Glutamatergic neuron (in vitro differentiated cells): ENCODE measurements at regions not wholly inside any gene's neighbourhood (a gene's known extent, or its start where the extent isn't known, plus 50 kb on each side); places are given as distances from the start of the nearest gene placed in this dataset.

Source experiments
- DNase-seq: peaks from one replicate; pipeline ENCODE4 v3.0.0; 2022
- H3K27ac Mint-ChIP-seq: one replicate; pipeline ENCODE4 v1.8.0; 2020; ENCODE audit warnings: mild to moderate bottlenecking, mixed read lengths, inconsistent platforms; ENCODE audit not compliant: unreplicated experiment
- H3K27me3 Mint-ChIP-seq: one replicate; pipeline ENCODE4 v1.8.0; 2020; ENCODE audit warnings: mild to moderate bottlenecking, moderate library complexity, mixed read lengths, inconsistent platforms; ENCODE audit not compliant: unreplicated experiment
- H3K36me3 Mint-ChIP-seq: one replicate; pipeline ENCODE4 v1.8.0; 2020; ENCODE audit warnings: mild to moderate bottlenecking, mixed read lengths, inconsistent platforms; ENCODE audit not compliant: unreplicated experiment
- H3K4me1 Mint-ChIP-seq: one replicate; pipeline ENCODE4 v1.8.0; 2020; ENCODE audit warnings: mild to moderate bottlenecking, low read depth, mixed read lengths, inconsistent platforms; ENCODE audit not compliant: unreplicated experiment
- H3K4me3 Mint-ChIP-seq: one replicate; pipeline ENCODE4 v1.8.0; 2020; ENCODE audit warnings: mild to moderate bottlenecking, mixed read lengths, inconsistent platforms; ENCODE audit not compliant: unreplicated experiment
- H3K9me3 Mint-ChIP-seq: one replicate; pipeline ENCODE4 v1.8.0; 2020; ENCODE audit warnings: mild to moderate bottlenecking, moderate library complexity, mixed read lengths, inconsistent platforms; ENCODE audit not compliant: unreplicated experiment
- CTCF ChIP-seq: fragments of 200-600 bp; sonication (generic); IDR thresholded peaks from one replicate; pipeline ENCODE4 v1.5.0; 2021; ENCODE audit not compliant: partially characterized antibody, unreplicated experiment

GRCh38 chr3:22358334-22358733, 607.3 kb upstream of the ZNF385D start:
- no peak for DNase-seq
- no peak overlapping the region for H3K4me3 Mint-ChIP-seq
- H3K4me1 Mint-ChIP-seq, result no peaks in the 10 kb centered on the region
- H3K27ac Mint-ChIP-seq, result no peak overlapping the region
- no peak for TF ChIP-seq CTCF
- H3K36me3 Mint-ChIP-seq, result no peaks in the 10 kb centered on the region
- H3K27me3 Mint-ChIP-seq, result no peaks in the 10 kb centered on the region
- H3K9me3 Mint-ChIP-seq, result no peaks in the 10 kb centered on the region

GRCh38 chr3:22360164-22360563, 609.2 kb upstream of the ZNF385D start:
- no peaks in the 10 kb centered on the region for H3K36me3 Mint-ChIP-seq
- no peaks in the 10 kb centered on the region for H3K4me1 Mint-ChIP-seq
- no peaks in the 10 kb centered on the region for H3K9me3 Mint-ChIP-seq
- H3K27me3 Mint-ChIP-seq, result no peaks in the 10 kb centered on the region
- DNase-seq, result no peak
- H3K4me3 Mint-ChIP-seq, result no peak overlapping the region
- H3K27ac Mint-ChIP-seq, result no peak overlapping the region
- no peak for TF ChIP-seq CTCF

- H3K36me3 Mint-ChIP-seq, result no peaks in the 10 kb centered on the region
- DNase-seq, result no peak
- no peak overlapping the region for H3K4me3 Mint-ChIP-seq
- no peak overlapping the region for H3K27ac Mint-ChIP-seq
- no peak for TF ChIP-seq CTCF
- no peaks in the 10 kb centered on the region for H3K27me3 Mint-ChIP-seq
- no peaks in the 10 kb centered on the region for H3K4me1 Mint-ChIP-seq
- H3K9me3 Mint-ChIP-seq, result no peaks in the 10 kb centered on the region
Measured at GRCh38 chr3:22360970-22361369, 610.0 kb upstream of the ZNF385D start.

GRCh38 chr3:22361521-22361920, 610.5 kb upstream of the ZNF385D start:
- Mint-ChIP-seq H3K27me3 (no peaks in the 10 kb centered on the region), H3K36me3 (no peaks in the 10 kb centered on the region), H3K27ac (no peak overlapping the region), H3K4me1 (no peaks in the 10 kb centered on the region), H3K9me3 (no peaks in the 10 kb centered on the region), H3K4me3 (no peak overlapping the region)
- no peak for DNase-seq
- TF ChIP-seq CTCF, result no peak

- Mint-ChIP-seq H3K4me3 (no peak overlapping the region), H3K9me3 (no peaks in the 10 kb centered on the region), H3K27me3 (no peaks in the 10 kb centered on the region), H3K27ac (no peak overlapping the region), H3K4me1 (no peaks in the 10 kb centered on the region), H3K36me3 (no peaks in the 10 kb centered on the region)
- TF ChIP-seq CTCF, result no peak
- no peak for DNase-seq
Measured at GRCh38 chr3:22364851-22365250, 613.8 kb upstream of the ZNF385D start.
